HCT116 (cell line): ENCODE measurements at regions not wholly inside any gene's neighbourhood (a gene's known extent, or its start where the extent isn't known, plus 50 kb on each side); places are given as distances from the start of the nearest gene placed in this dataset.

Source experiments
- ATAC-seq: fragments of 200-7000 bp; cut with Tn5 transposase; 2 replicates; pipeline ENCODE4 v1.9.1; 2020; ENCODE audit warnings: mild to moderate bottlenecking, moderate library complexity
- BruUV-seq: library from RNA; stranded (reverse); fragments of 400-500 nt; replicated peaks from 2 replicates; lab custom pipeline; 2021; lab: Mats Ljungman, UMichigan
- CTCF ChIA-PET: fragments of 300-600 bp; sonication (Branson Sonifier 250); formaldehyde crosslinking; loops from one replicate; lab custom pipeline; 2021; ENCODE audit warnings: antibody characterized with exemption; lab: Charles Lee
- POLR2A ChIA-PET: fragments of 300-600, 350-600 bp; sonication (Branson Sonifier 250); formaldehyde crosslinking; loops from one replicate; lab custom pipeline; 2021; ENCODE audit warnings: antibody characterized with exemption; lab: Charles Lee
- RAD21 ChIA-PET, 2 experiments: fragments of 300-600 bp; sonication (Branson Sonifier 250); formaldehyde crosslinking; loops; one replicate each; lab custom pipeline; 2023; ENCODE audit warnings: low total read pairs in 2 of 2; ENCODE audit not compliant: uncharacterized antibody in 2 of 2, unreplicated experiment in 2 of 2, low non-redundant PET in 1 of 2; lab: Charles Lee
- DNase-seq: peaks from one replicate; pipeline ENCODE4 v3.0.0-alpha.2; 2010; ENCODE audit warnings: low read depth, low spot score
- H2AFZ ChIP-seq: fragments of 200-600 bp; shearing (Covaris generic), sonication (generic); 2 replicates; pipeline ENCODE4 v1.6.1; 2017; ENCODE audit warnings: low read depth, mixed run types, mixed read lengths, antibody characterized with exemption, low read length; ENCODE audit not compliant: poor library complexity, severe bottlenecking
- H3K27ac ChIP-seq: 2 replicates; pipeline ENCODE4 v1.5.1; 2012; ENCODE audit warnings: low read depth, low read length
- H3K27me3 ChIP-seq: fragments of 200-600 bp; sonication (generic); 2 replicates; pipeline ENCODE4 v1.6.1; 2016; ENCODE audit warnings: mixed run types, low read length, mixed read lengths; ENCODE audit not compliant: insufficient read depth
- H3K36me3 ChIP-seq, 2 experiments: fragments of 200-500 bp in 1 of 2; fragments of 200-600 bp in 1 of 2; sonication (Bioruptor generic) in 1 of 2; sonication (generic) in 1 of 2; 2 replicates each; pipeline versions ENCODE4 v1.5.1 to v1.6.1; 2014 to 2016; ENCODE audit warnings: low read length in 2 of 2, inconsistent platforms in 1 of 2, mixed read lengths in 1 of 2, mixed run types in 1 of 2; ENCODE audit not compliant: insufficient read depth in 2 of 2, control insufficient read depth in 1 of 2
- H3K4me1 ChIP-seq, 2 experiments: fragments of 200-600 bp in 1 of 2; sonication (generic) in 1 of 2; 2 replicates each; pipeline versions ENCODE4 v1.5.1 to v1.6.1; 2012 to 2017; ENCODE audit warnings: low read length in 2 of 2, inconsistent platforms in 1 of 2, mild to moderate bottlenecking in 1 of 2, mixed read lengths in 1 of 2, mixed run types in 1 of 2, moderate library complexity in 1 of 2; ENCODE audit not compliant: insufficient read depth in 2 of 2, control insufficient read depth in 1 of 2
- H3K4me2 ChIP-seq: fragments of 200-600 bp; sonication (generic); 2 replicates; pipeline ENCODE4 v1.6.1; 2017; ENCODE audit warnings: mixed run types, low read length, mixed read lengths
- H3K4me3 ChIP-seq, 2 experiments: fragments of 200-600 bp in 1 of 2; sonication (generic) in 1 of 2; replicated peaks in 1 of 2; 2 replicates each; pipeline ENCODE4 v1.5.1; 2011 to 2016; ENCODE audit warnings: low read length in 2 of 2, control low read depth in 1 of 2, low read depth in 1 of 2, mild to moderate bottlenecking in 1 of 2, mixed read lengths in 1 of 2, mixed run types in 1 of 2
- H3K79me2 ChIP-seq: fragments of 200-600 bp; sonication (generic); 2 replicates; pipeline ENCODE4 v1.6.1; 2017; ENCODE audit warnings: mild to moderate bottlenecking, mixed run types, low read length, moderate library complexity, mixed read lengths; ENCODE audit not compliant: insufficient read depth
- H3K9ac ChIP-seq: fragments of 200-600 bp; sonication (generic); 2 replicates; pipeline ENCODE4 v1.6.1; 2016; ENCODE audit warnings: low read length, mixed read lengths
- H3K9me2 ChIP-seq: fragments of 200-600 bp; sonication (generic), shearing (Covaris generic); 2 replicates; pipeline ENCODE4 v1.6.1; 2017; ENCODE audit warnings: mixed run types, mild to moderate bottlenecking, moderate library complexity; ENCODE audit not compliant: insufficient read depth
- H3K9me3 ChIP-seq, 2 experiments: fragments of 200-500 bp in 1 of 2; fragments of 200-600 bp in 1 of 2; sonication (Bioruptor generic) in 1 of 2; sonication (generic) in 1 of 2; 2 replicates each; pipeline ENCODE4 v1.6.1; 2014 to 2017; ENCODE audit warnings: low read length in 2 of 2, mixed read lengths in 2 of 2, inconsistent platforms in 1 of 2, low read depth in 1 of 2, mild to moderate bottlenecking in 1 of 2, mixed run types in 1 of 2, moderate library complexity in 1 of 2; ENCODE audit not compliant: control insufficient read depth in 1 of 2, insufficient read depth in 1 of 2
- H4K20me1 ChIP-seq: fragments of 200-600 bp; sonication (generic), shearing (Covaris generic); 2 replicates; pipeline ENCODE4 v1.6.1; 2017; ENCODE audit warnings: mixed run types, mild to moderate bottlenecking, moderate library complexity; ENCODE audit not compliant: insufficient read depth
- ATF3 ChIP-seq: IDR thresholded peaks from 2 replicates; pipeline ENCODE4 v1.6.1; 2012
- CBX3 ChIP-seq: IDR thresholded peaks from 2 replicates; pipeline ENCODE4 v1.6.1; 2012; ENCODE audit warnings: low read depth
- CEBPB ChIP-seq: IDR thresholded peaks from 2 replicates; pipeline ENCODE4 v1.6.1; 2012; ENCODE audit warnings: low read depth
- ELF1 ChIP-seq: IDR thresholded peaks from 2 replicates; pipeline ENCODE4 v1.6.1; 2012; ENCODE audit warnings: low read depth, borderline replicate concordance
- FOSL1 ChIP-seq: IDR thresholded peaks from 2 replicates; pipeline ENCODE4 v1.6.1; 2012; ENCODE audit warnings: low read depth
- POLR2A ChIP-seq: IDR thresholded peaks from 2 replicates; pipeline ENCODE4 v1.7.0; 2011; ENCODE audit warnings: borderline replicate concordance; ENCODE audit not compliant: insufficient read depth, insufficient read length; ENCODE audit errors: extremely low read depth
- POLR2AphosphoS5 ChIP-seq: IDR thresholded peaks from 2 replicates; pipeline ENCODE4 v1.6.1; 2011; ENCODE audit warnings: mild to moderate bottlenecking, low read depth, low read length, moderate library complexity
- REST ChIP-seq: IDR thresholded peaks from 2 replicates; pipeline ENCODE4 v1.6.1; 2012; ENCODE audit warnings: low read depth
- SP1 ChIP-seq: IDR thresholded peaks from 2 replicates; pipeline ENCODE4 v1.6.1; 2012; ENCODE audit warnings: low read depth
- SRF ChIP-seq: IDR thresholded peaks from 2 replicates; pipeline ENCODE4 v1.6.1; 2012; ENCODE audit warnings: low read depth
- TCF7L2 ChIP-seq: IDR thresholded peaks from 2 replicates; pipeline ENCODE4 v1.7.0; 2011; ENCODE audit warnings: borderline replicate concordance, inconsistent platforms; ENCODE audit not compliant: insufficient read depth, insufficient read length; ENCODE audit errors: extremely low read depth
- ZBTB33 ChIP-seq: IDR thresholded peaks from 2 replicates; pipeline ENCODE4 v1.6.1; 2011; ENCODE audit warnings: mild to moderate bottlenecking, low read length, moderate library complexity; ENCODE audit not compliant: insufficient replicate concordance; ENCODE audit errors: extremely low read depth
- intact Hi-C: fragments of 100-400 bp; cut with micrococcal nuclease; formaldehyde crosslinking; loops from 2 replicates; pipeline ENCODE4 v1.10.0; 2022

DNA sequence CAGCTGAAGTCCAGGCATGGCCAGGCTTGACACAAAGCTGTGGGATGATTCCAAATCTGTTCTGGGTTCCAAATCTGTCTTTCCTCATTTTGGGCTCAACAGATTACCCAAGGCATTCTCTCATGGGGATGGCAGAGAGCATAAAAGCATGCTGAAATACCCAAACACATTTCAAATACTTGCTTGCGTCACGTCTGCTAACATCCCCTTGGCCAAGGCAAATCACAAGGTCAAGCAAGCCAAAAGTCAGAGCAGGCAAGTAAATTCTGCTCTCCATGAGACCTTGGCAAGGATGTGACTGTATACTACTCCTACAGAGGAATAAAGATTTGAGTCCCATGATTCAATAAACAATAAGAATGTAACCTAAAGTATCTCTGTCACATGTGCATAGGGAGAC, 306.7 kb downstream of the EPB41L4A start:
- Histone ChIP-seq H3K4me1 (no peaks in the 10 kb centered on the region), H3K9me3 (no peaks in the 10 kb centered on the region), H3K4me2 (no peak overlapping the region)
- no peak for DNase-seq
- no peak for TF ChIP-seq POLR2AphosphoS5
- no peak for TF ChIP-seq ZBTB33
- TF ChIP-seq REST, result no peak
- no peak for TF ChIP-seq ATF3
- no peak for TF ChIP-seq POLR2A
- TF ChIP-seq SRF, result no peak
- no peak for TF ChIP-seq CEBPB
- TF ChIP-seq TCF7L2, result no peak
- TF ChIP-seq FOSL1, result no peak
- no peak for TF ChIP-seq SP1
- no peak for TF ChIP-seq CBX3
- TF ChIP-seq ELF1, result no peak
- TF ChIP-seq, all 23 proteins: peak for 0
- ChIA-PET POLR2A (no interaction called here), RAD21 (no interaction called here), CTCF (no interaction called here)
- BruUV-seq, result no TSS peak
- ATAC-seq, result no peak
- intact Hi-C loops, result loop anchor here (10.0 kb wide), 1 partner anchor 1078 kb away; no protein-coding TSS in a partner anchor
- Histone ChIP-seq H3K9ac (no peak overlapping the region), H3K27ac (no peak overlapping the region), H3K27me3 (no peaks in the 10 kb centered on the region), H2AFZ (no peak overlapping the region), H3K9me2 (no peaks in the 10 kb centered on the region), H3K79me2 (no peaks in the 10 kb centered on the region), H3K4me3 (no peak overlapping the region), H3K36me3 (no peaks in the 10 kb centered on the region), H4K20me1 (no peaks in the 10 kb centered on the region)
